HG03064 (cell line): ENCODE measurements at regions not wholly inside any gene's neighbourhood (a gene's known extent, or its start where the extent isn't known, plus 50 kb on each side); places are given as distances from the start of the nearest gene placed in this dataset.
"Not testable (repeated sequence)": the region's sequence is repeated elsewhere in the genome, so short reads cannot be mapped to it uniquely, and the experiment has no call there.

Source experiments
- ATAC-seq: cut with Tn5 transposase; IDR thresholded peaks from one replicate; pipeline ENCODE4 v1.9.1; 2021; ENCODE audit warnings: low read depth; ENCODE audit not compliant: unreplicated experiment

DNA sequence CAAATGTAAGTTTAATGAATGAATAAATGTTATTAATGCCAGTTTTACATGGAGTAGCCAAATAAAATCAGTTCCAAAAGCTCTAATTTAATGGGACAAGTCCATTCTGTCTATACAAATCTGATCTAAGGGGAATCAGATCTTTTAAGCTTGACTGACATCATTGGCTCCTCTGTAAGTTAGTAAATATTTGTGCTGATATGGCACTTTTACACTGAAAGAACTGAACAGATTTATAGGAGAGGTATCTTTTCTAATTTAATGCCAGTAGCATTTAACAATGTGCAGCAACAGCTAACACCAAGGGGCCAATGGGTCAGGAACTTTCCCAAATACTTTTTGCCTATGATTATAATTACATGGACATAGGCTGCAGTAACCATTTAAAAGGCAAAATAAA is 832.3 kb downstream of the PCDH17 start:
- ATAC-seq: no peak

DNA sequence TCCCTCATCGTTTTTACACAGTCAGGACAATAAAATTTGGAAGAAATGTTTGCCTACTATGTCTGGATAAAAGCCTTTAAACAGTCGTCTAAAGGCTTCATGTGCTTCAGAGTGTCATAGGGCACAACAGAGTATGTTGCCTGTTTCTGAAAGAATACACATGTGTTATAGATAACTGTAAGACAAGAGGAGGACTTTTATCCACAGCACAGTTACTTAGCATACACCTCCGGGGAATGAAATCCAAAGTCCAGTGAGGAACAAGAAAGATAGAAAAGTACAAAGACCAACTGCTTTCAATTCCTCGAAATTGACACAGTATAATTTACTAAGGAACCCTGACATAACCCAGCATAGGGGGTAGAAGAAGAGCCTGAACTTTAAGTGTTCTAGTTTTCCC is 835.6 kb downstream of the PCDH17 start:
- no peak for ATAC-seq

DNA sequence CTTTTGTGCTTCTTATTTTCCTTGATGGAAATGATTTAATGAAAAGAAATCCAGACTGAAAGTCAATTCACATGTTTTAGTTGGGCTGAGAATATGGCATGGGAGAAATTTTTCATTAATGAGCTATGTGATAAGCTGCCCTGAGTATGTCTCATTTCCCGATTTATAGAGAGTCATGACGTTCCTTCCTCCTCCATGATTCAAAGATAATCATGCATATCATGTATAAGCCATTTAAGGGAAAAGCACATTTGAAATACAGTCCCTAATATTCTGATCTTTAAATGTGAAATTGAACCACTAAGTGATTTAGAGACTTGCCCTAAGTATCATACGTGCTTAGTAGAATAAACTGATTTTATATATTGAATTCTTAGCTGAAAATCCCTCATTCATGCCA is 840.9 kb downstream of the PCDH17 start:
- ATAC-seq: no peak

DNA sequence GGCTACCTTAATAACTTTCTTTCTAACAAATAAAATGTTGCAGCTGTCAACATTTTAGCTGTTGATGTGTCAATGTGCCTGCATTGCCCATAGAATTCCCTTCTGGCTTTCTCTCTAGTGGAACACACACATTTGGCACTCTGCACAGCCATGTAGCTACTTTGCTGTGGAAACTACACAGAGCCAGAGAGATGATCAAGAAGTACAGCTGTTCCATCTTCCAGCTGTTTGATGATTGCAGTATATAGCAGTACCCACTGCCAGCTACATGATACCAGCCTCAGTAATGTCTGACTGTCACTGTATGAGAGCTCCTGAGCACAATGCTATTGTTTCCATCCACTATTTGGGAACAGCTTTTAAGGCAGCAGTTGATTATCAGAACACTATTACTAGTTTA is 843.0 kb downstream of the PCDH17 start:
- ATAC-seq: no peak

DNA sequence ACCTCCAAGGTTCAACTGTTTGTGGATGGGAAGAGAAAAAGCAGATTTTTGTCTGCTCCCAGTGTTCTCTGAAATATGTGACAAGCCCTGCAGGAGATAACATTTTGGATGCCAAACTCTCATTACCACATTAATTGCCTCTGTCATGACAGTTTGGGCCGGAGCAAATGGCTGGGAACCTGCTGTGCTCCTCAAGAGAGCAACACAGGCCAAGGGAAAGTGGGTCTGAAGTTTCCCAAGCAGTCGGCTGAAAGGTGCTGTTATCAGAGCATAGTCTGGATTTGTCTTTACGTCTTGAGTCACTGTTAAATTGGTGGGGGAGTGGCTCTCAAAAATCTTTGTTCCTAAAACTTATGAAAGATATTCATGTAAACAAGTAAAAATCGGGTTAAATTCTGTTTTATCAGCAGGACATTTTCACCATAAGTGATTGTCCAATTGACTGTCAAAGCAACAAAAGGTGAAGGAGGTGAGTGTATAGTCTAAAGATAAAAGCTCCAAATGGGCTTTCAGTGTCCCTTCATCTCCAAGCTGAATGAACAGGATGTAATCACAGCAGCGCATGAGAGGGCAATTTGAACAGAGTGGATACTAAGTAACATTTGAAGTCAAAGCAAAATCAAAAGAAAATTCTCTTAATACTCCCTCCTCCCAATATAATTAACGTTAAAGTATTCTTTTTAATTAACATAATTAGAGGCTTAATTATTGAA is 844.8 kb downstream of the PCDH17 start:
- ATAC-seq: no peak

DNA sequence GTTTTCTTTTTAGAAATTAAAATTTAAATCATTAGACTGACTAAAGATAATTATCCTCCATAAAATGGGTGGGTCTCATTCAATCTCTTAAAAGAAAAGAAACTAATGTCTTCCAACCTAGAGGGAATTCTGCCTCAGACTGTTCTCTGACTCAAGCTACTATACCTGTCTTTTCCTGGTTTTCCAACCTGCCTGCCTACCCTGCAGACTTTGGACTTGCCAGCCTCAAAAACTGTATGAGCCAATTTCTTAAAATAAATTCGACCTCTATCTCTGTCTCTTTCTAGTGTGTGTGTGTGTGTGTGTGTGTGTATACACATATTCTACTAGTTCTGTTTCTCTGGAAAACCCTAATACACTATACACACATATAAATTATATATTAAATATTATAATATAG is 847.3 kb downstream of the PCDH17 start:
- no peak for ATAC-seq

DNA sequence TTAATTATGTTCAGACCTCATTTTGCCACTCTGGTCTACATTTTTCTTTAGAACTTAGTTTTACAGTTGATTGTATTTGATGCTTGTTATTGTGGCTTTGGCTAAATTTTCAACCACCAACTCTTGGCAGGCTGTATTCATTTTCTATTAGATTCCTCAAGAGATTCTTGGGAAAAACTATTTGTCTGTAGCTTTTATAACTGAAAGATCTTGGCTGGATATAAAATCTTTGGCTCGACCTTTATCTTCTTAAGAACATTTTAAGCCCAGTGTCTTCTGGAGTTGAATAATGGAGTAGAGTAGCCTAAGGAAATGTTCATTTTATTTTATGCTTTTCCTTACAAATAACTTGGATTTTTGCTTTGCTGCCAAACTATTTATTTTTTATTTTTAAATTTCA is 848.5 kb downstream of the PCDH17 start:
- ATAC-seq: no peak

DNA sequence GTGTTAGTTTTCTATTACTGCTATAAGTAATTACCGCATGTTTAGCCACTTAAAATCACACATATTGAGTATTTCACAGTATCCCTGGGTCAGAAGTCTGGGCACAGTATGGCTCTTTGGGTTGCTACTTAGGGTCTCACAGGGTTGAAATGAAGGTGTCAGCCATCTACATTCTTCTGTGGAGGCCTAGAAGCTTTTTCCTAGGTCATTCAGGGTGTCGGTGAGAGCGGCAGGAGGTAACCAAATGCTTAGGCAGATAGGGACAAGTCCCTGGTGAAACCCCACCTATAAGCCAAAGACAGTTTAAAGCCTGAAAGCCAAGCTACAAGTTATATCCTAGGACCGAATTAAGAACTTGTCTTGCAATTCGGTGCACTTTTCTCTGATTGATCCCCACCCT is 856.7 kb downstream of the PCDH17 start:
- no peak for ATAC-seq

DNA sequence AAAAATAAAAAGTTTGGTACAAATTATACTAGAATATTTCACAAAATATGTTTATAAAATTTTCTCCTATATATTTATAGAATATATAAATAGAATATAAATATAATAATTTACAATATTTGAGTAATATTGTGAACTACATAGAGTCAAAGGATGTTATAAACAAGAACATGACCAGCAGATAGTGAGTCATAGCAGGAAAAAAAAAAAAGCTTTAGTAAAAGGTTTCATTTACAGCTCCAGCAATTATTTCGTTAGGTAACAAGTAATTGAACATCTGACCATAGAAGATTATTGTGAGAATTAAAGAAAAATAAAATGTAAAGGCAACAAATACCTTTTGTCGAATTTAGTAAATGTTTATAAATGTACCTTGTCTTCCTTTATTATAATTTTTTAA is 864.1 kb downstream of the PCDH17 start:
- ATAC-seq: no peak

DNA sequence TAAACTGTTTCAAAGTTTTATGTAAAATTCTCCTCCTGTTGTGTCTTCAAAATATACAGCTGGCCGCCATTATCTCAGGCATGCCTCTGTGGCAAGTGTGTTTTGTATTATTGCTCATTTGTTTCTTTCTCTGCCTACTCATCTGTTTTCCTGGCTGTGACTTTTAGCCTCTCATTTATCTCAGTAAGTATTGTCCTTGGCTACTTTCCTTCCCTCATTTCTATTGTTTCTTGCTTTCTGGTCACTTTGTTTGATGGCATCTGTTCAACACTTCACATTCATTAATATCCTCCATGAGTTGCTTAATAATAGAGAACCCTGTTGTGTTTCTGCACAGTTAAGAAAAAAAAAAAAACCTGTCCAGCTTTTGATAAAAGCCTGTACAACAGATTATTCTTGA is 869.4 kb downstream of the PCDH17 start:
- ATAC-seq: no peak

DNA sequence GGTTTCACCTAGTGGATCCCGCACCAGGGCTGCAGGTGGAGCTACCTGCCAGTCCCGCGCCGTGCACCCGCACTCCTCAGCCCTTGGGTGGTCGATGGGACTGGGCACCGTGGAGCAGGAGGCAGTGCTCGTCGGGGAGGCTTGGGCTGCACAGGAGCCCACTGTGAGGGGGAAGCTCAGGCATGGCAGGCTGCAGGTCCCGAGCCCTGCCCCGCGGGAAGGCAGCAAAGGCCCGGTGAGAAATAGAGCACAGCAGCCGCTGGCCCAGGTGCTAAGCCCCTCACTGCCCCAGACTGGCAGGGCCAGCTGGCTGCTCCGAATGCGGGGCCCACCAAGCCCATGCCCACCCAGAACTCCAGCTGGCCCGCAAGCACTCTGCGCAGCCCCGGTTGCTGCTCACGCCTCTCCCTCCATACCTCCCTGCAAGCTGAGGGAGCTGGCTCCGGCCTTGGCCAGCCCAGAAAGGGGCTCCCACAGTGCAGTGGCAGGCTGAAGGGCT is 872.7 kb downstream of the PCDH17 start:
- ATAC-seq: not testable (repeated sequence)

DNA sequence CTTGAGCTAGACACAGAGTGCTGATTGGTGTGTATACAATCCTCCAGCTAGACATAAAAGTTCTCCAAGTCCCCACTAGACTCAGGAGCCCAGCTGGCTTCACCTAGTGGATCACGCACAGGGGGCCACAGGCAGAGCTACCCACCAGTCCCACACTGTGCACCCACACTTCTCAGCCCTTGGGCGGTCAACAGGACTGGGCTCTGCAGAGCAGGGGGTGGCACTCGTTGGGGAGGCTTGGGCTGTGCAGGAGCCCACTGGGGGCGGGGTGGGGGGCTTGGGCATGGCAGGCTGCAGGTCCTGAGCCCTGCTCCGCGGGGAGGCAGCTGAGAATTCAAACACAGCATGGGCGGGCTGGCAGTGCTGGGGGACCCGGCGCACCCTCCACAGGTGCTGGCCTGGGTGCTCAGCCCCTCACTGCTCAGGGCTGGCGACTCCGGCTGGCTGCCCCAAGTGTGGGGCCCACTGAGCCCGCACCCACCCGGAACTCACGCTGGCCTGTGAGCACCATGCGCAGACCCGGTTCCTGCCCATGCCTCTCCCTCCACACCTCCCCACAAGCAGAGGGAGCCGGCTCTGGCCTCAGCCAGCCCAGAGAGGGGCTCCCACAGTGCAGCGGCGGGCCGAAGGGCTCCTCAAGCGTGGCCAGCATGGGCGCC is 873.8 kb downstream of the PCDH17 start:
- not testable (repeated sequence) for ATAC-seq

DNA sequence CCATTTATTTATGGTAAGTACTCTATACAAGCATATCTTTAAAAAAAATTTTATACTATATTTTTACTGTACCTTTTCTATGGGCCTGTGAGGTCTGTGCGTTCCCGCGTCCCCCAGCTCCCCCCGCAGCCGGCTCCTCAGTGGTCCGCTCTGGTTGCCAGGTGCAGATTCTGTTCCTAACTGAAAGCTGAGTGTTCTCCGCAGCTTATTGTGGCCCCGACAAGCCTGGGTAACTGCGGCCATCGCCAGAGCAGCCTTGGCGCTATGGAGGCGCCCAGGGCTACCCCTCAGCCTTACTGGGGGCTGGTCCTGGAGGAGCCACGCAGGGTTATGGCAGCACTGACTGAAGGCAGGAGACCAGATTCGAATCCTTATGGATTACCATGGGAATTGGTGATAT is 896.8 kb downstream of the PCDH17 start:
- ATAC-seq: no peak

DNA sequence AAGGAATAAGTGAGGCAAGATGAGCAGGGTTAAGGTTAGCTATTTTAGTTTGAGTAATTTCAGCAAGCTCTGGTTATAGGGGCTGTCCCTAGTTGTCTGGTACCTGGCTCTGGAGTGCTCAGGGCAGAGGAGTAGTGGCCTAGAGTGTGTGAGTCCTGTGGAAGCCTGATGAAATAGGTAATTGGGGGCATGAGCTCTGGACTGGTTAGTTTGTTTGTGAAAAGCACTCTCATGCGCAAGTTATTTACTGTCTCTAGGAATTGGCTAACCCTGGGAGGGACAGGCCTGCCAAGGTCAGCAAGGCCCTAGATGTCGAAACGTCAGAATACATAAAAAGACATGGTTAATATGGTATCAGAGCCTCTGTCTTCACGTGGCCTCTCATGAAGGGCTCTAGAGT is 900.1 kb downstream of the PCDH17 start:
- ATAC-seq: no peak

DNA sequence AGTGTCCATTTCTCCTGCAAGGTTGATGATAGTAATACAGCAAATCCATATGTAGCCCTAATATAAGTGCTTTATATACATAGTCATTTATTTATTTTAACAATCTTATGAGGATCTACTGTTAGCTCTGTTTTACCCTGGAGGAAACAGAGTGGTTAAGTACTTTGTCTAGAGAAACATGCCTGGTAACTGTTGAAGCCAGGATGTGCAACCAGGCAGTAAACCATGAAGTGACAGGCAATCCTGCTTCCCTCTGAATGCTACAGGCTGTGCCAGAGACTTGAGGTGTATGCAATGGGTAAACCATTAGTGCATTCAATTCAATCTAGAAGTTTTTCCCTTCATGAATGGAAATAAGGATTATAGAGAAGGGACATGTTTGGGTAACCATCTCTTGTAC is 911.0 kb downstream of the PCDH17 start:
- no peak for ATAC-seq

DNA sequence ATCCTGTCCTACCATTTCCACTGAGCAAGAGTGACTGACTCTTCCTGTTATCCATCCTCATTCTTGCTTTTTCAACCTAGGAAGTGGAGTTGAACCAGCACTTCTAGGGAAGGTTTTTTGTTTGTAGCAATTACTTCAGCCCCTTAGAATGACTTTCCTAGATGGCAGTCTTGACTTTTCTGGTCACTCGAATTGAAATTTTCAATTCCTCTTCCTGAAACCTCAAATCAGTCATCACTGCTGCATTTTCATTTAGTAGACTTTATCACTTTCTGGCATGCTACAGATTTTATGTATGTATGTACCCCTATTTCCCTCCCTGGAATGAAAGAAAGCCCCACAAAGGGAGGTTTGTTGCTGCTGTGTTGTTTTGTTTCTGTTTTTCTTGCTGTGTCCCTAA is 915.9 kb downstream of the PCDH17 start:
- no peak for ATAC-seq

DNA sequence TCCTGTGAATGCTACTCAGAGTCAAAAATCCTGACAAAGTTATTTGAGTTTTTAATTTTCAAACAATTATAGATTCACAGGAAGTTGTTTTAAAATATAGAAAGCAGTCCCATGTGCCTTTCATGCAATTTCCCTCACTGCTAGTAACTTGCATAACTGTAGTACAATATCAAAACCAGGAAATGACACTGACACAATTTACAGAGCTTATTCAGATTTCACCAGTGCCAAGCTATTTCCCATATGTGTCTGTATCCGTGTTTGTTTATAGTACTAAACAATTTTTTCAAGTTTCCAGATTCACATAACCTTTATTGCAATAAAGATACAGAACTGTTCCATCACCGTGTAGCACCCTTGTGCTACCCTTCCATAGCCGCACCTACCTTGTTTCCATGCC is 934.6 kb downstream of the PCDH17 start:
- no peak for ATAC-seq

DNA sequence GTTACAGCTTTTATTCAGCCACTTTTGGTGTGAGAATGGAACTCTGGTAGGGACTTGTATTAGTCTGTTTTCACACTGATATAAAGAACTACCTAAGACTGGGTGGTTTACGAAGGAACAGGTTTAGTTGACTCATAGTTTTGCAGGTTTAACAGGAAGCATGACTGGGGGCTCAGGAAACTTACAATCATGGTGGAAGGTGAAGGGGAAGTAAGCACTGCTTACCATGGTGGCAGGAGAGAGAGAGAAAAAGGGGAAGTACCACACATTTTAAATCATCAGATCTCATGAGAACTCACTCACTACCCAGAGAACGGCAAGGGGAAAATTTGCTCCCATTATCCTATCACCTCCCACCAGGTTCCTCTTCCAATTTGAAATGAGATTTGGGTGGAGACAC is 942.2 kb downstream of the PCDH17 start:
- no peak for ATAC-seq

DNA sequence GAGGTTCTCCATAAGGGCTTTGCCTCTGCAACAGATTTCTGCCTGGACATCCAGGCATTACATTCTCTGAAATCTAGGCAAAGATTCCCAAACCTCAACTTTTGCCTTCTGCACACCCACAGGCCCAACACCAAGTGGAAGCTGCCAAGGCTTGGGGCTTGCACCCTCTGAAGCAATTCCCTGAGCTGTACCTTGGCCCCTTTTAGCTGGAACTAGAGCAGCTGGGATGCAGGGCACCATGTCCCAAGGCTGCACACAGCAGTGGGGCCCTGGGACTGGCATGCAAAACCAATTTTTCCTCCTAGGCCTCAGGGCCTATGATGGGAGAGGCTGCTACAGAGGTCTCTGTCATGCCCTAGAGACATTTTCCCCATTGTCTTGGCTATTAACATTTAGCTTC is 943.2 kb downstream of the PCDH17 start:
- no peak for ATAC-seq

DNA sequence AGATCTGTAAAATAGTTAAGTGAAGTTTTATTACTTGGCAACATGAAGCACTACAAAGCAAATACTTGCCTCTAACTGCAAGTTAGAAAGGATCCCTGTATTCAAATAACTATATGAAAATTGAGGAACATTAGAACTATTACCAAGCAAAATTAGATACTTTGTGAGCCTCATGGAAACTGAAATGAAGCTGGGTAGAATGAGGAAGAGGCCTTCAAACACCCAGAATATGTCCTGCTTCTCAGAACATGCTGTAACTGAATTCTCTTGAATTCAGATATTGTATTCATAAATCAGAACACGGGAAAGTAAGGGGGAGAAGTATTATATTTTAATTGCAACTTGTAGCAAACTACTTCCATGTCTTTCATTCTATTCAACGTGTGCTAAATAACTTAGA is 947.9 kb downstream of the PCDH17 start:
- ATAC-seq: no peak

DNA sequence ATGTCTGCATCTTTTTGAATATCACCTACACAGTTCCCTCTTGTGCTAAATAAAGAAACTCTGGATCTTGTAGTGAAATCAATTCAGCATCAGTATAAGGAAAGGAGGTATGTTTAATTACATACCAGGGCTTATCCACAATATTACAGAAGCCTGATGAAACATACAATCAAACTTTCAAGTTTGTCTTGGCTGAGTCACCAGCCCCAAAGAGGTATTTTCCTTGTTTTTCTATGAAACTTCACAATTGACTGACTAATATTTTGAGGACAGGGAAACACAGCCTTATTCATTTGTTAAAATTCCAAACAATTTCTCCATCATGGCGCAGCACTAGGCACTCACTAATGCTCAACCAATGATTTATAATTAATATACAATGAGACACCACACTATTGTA is 952.4 kb downstream of the PCDH17 start:
- ATAC-seq: no peak

DNA sequence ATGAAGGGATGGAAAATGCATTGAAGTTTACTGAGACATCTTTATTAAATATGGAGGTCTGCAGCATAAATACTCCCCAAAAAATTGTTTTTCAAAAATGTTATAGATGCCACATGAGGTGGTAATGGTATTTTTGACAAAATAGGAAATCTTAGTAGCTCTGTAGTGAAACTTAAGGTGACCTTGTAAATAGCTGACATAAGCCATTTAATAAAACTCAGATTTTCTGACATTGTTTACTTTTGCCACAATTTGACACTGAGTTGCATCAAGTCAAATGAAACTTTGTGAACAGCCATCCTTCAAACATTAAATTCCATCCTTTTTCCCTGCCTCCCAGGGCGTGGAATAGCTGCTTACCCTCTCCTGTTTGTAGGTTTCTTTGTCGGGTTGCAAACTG is 953.1 kb downstream of the PCDH17 start:
- no peak for ATAC-seq
